Mucosa of descending colon (tissue), 3 donors: ENCODE measurements at regions not wholly inside any gene's neighbourhood (a gene's known extent, or its start where the extent isn't known, plus 50 kb on each side); places are given as distances from the start of the nearest gene placed in this dataset.
"Not testable (repeated sequence)": the region's sequence is repeated elsewhere in the genome, so short reads cannot be mapped to it uniquely, and the experiment has no call there.

Experiments used
- ATAC-seq: fragments of 200-7000 bp; cut with Tn5 transposase; one replicate; pipeline ENCODE4 v1.9.1; 2020; ENCODE audit warnings: mild to moderate bottlenecking, moderate library complexity
- DNase-seq, 3 donors: peaks; one replicate each; pipeline ENCODE4 v3.0.0-alpha.2; 2020
- H3K36me3 ChIP-seq: fragments of 200-600 bp; one replicate; pipeline ENCODE4 v1.8.0; 2021; ENCODE audit warnings: low read depth, mild to moderate bottlenecking
- H3K4me1 ChIP-seq: fragments of 200-600 bp; one replicate; pipeline ENCODE4 v1.8.0; 2021; ENCODE audit warnings: low read depth, mild to moderate bottlenecking
- H3K4me3 ChIP-seq: fragments of 200-600 bp; one replicate; pipeline ENCODE4 v1.8.0; 2021; ENCODE audit warnings: mild to moderate bottlenecking
- H3K9me3 ChIP-seq: fragments of 200-600 bp; one replicate; pipeline ENCODE4 v1.8.0; 2021; ENCODE audit warnings: mild to moderate bottlenecking
- intact Hi-C, 2 donors: fragments of 100-400 bp; cut with DNase I in 1 of 2; cut with micrococcal nuclease in 1 of 2; formaldehyde crosslinking; loops; one replicate each; pipeline versions ENCODE4 v1.11.0 to v1.11.1; 2022; cut with DNase I, micrococcal nuclease
- TF ChIP-seq, protein P1 (sequence below): fragments of 200-600 bp; IDR thresholded peaks from one replicate; pipeline ENCODE4 v1.8.0; 2022; ENCODE audit warnings: antibody characterized with exemption, mild to moderate bottlenecking
- donor health status: DM: no; HTN: no; CAD: no; lungs with moderate emphysema.
- donor health status: DM: no; HTN: no; CAD: no.
- donor health status: DM: no; HTN: yes; CAD: no.

DNA sequence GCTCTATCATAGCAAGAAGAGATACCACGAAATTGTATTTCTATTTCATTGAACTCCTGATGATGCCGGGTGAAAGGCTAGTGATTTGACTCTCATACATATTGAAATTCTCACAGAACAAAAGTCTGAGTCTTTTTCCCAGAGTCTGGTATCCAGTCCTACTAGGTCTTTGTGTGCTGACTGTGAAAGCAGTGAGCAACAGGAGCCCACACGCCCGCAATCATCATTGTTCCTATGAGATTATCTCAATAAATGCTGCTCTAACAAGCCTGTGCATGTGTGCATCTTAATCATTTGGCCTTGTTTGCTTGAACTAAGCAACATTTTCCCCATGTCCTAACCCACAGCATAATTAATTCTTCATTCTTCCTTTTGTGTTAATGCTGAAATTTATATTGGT is 1466.0 kb downstream of the CDH11 start:
- Histone ChIP-seq H3K36me3 (no peaks in the 10 kb centered on the region), H3K4me3 (no peak overlapping the region), H3K4me1 (no peaks in the 10 kb centered on the region), H3K9me3 (no peaks in the 10 kb centered on the region)
- intact Hi-C loops: no loop called here
- DNase-seq: no peak
- TF ChIP-seq, protein P1, sequence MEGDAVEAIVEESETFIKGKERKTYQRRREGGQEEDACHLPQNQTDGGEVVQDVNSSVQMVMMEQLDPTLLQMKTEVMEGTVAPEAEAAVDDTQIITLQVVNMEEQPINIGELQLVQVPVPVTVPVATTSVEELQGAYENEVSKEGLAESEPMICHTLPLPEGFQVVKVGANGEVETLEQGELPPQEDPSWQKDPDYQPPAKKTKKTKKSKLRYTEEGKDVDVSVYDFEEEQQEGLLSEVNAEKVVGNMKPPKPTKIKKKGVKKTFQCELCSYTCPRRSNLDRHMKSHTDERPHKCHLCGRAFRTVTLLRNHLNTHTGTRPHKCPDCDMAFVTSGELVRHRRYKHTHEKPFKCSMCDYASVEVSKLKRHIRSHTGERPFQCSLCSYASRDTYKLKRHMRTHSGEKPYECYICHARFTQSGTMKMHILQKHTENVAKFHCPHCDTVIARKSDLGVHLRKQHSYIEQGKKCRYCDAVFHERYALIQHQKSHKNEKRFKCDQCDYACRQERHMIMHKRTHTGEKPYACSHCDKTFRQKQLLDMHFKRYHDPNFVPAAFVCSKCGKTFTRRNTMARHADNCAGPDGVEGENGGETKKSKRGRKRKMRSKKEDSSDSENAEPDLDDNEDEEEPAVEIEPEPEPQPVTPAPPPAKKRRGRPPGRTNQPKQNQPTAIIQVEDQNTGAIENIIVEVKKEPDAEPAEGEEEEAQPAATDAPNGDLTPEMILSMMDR: no peak
- ATAC-seq: no peak

DNA sequence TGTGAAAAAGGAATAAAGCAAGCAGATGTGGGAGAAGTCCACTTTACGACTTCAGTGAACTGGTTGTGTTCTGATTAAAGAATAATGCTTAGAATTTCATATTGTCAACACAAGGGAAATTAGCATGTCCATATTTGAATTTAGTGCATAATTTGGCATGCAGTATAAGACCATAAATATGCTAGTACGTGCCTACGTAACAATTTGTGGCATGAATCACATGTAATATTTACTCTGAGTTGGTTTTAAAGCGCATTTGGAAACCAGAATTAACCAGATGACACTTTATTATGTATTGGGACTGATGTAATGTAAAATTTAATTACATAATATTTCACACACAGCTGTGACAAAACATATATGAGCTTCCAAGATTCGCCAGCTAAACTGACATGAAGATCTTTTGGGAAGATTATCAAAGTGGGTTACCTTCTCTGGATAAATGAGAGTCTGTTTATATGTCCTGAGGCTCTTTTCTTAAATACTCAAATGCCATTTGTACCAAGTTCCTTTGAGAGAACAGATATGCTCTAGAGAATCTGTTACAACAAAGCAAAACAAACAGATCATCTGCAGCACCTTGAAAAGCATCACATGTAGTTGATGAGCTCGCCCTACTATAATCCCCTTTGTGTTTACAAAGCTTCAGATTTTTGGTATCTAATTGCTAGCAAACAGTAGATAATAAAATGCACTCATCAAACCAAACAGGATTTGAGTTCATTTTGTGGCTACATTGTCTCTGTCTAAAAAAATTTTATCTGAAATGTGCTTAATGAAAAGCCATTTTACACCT is 1468.6 kb downstream of the CDH11 start:
- intact Hi-C loops: no loop called here
- no peak overlapping the region for H3K4me3 ChIP-seq
- ATAC-seq (no peak), DNase-seq (no peak)
- H3K4me1 ChIP-seq: no peaks in the 10 kb centered on the region
- H3K36me3 ChIP-seq: no peaks in the 10 kb centered on the region
- TF ChIP-seq, protein P1: no peak
- no peaks in the 10 kb centered on the region for H3K9me3 ChIP-seq

GRCh38 chr16:63652091-63652490 is 1469.8 kb downstream of the CDH11 start:
- H3K9me3 ChIP-seq: no peaks in the 10 kb centered on the region
- no peaks in the 10 kb centered on the region for H3K36me3 ChIP-seq
- no peaks in the 10 kb centered on the region for H3K4me1 ChIP-seq
- TF ChIP-seq, protein P1: no peak
- intact Hi-C loops: no loop called here
- no peak overlapping the region for H3K4me3 ChIP-seq
- DNase-seq (no peak), ATAC-seq (no peak)

- TF ChIP-seq, protein P1: no peak
- no peaks in the 10 kb centered on the region for H3K9me3 ChIP-seq
- no peak for ATAC-seq
- H3K4me1 ChIP-seq: no peaks in the 10 kb centered on the region
- no peak for DNase-seq
- H3K4me3 ChIP-seq: no peak overlapping the region
- no peaks in the 10 kb centered on the region for H3K36me3 ChIP-seq
- intact Hi-C loops: no loop called here
Measured at GRCh38 chr16:63650550-63650949, 1471.3 kb downstream of the CDH11 start.

DNA sequence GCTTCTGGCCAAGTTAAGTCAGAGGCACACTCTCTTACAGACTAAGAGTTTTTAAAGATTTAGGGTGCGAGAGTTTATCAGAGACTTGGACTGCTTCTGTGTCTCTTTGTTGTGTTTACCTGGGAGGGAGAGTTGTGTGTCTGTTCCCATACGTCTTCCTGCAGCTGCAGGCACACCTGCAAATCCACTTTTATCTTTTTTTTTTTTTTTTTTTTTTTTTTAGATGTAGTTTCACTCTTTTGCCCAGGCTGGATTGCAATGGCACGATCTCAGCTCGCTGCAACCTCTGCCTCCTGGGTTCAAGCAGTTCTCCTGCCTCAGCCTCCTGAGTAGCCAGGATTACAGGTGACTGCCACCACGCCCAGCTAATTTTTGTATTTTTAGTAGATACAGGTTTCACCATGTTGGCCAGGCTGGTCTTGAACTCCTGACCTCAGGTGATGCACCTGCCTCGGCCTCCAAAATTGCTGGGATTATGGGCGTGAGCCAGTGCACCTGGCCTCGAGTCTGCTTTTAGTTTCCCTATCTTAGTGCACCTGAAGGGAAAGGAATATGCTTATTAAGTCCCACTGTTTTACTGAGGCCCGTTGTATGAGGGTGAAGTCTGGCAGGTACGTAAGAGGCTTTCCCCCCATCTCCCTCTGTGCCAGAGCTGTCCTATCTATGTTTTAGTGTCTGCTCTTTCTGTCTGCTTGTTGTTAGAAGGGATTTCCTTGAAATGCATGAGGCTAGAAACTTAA is 1488.0 kb downstream of the CDH11 start:
- DNase-seq, H3K36me3 ChIP-seq, H3K4me1 ChIP-seq, ATAC-seq, intact Hi-C loops, H3K9me3 ChIP-seq, H3K4me3 ChIP-seq: not testable (repeated sequence)

- Histone ChIP-seq H3K4me3 (no peak overlapping the region), H3K4me1 (no peaks in the 10 kb centered on the region), H3K9me3 (no peaks in the 10 kb centered on the region), H3K36me3 (no peaks in the 10 kb centered on the region)
- ATAC-seq: no peak
- TF ChIP-seq, protein P1: no peak
- intact Hi-C loops: no loop called here
- no peak for DNase-seq
Measured at GRCh38 chr16:63629272-63629671, 1492.6 kb downstream of the CDH11 start.
